MM.1S (cell line): ENCODE measurements at regions not wholly inside any gene's neighbourhood (a gene's known extent, or its start where the extent isn't known, plus 50 kb on each side); places are given as distances from the start of the nearest gene placed in this dataset.

Experiments used
- DNase-seq: peaks from one replicate; pipeline ENCODE4 v3.0.0-alpha.2; 2015
- H2AFZ ChIP-seq: fragments of 300-600 bp; sonication (generic); 2 replicates; pipeline ENCODE4 v1.6.0; 2016; ENCODE audit warnings: antibody characterized with exemption, low read length
- H3F3A ChIP-seq: fragments of 300-600 bp; sonication (generic); 2 replicates; pipeline ENCODE4 v1.6.1; 2016; ENCODE audit warnings: mild to moderate bottlenecking, antibody characterized with exemption, low read length, moderate library complexity, mixed read lengths; ENCODE audit not compliant: insufficient read depth
- H3K27ac ChIP-seq: fragments of 300-600 bp; sonication (generic); 2 replicates; pipeline ENCODE4 v1.5.1; 2016; ENCODE audit warnings: mild to moderate bottlenecking, low read length
- H3K27me3 ChIP-seq: fragments of 300-600 bp; sonication (generic); replicated peaks from 2 replicates; pipeline ENCODE4 v1.6.0; 2016; ENCODE audit warnings: low read length; ENCODE audit not compliant: insufficient read depth
- H3K36me3 ChIP-seq: fragments of 300-600 bp; sonication (generic); replicated peaks from 2 replicates; pipeline ENCODE4 v1.6.1; 2016; ENCODE audit warnings: mild to moderate bottlenecking, low read length, mixed read lengths; ENCODE audit not compliant: insufficient read depth
- H3K4me1 ChIP-seq: fragments of 300-600 bp; sonication (generic); 2 replicates; pipeline ENCODE4 v1.6.1; 2016; ENCODE audit warnings: low read length, mixed read lengths
- H3K4me2 ChIP-seq: fragments of 300-600 bp; sonication (generic); 2 replicates; pipeline ENCODE4 v1.6.0; 2016; ENCODE audit warnings: low read depth, low read length
- H3K4me3 ChIP-seq: fragments of 300-600 bp; sonication (generic); 2 replicates; pipeline ENCODE4 v1.5.1; 2016; ENCODE audit warnings: low read length, mixed read lengths
- H3K79me2 ChIP-seq: fragments of 300-600 bp; sonication (generic); 2 replicates; pipeline ENCODE4 v1.6.1; 2016; ENCODE audit warnings: mixed run types, low read length, mixed read lengths
- H3K9ac ChIP-seq: fragments of 300-600 bp; sonication (generic); 2 replicates; pipeline ENCODE4 v1.6.1; 2016; ENCODE audit warnings: low read length, mixed read lengths
- H3K9me2 ChIP-seq: fragments of 300-600 bp; sonication (generic); replicated peaks from 2 replicates; pipeline ENCODE4 v1.6.1; 2016; ENCODE audit warnings: mild to moderate bottlenecking, low read length, mixed read lengths; ENCODE audit not compliant: insufficient read depth
- H3K9me3 ChIP-seq: fragments of 300-600 bp; sonication (generic); replicated peaks from 2 replicates; pipeline ENCODE4 v1.6.1; 2016; ENCODE audit warnings: mild to moderate bottlenecking, low read length, mixed read lengths; ENCODE audit not compliant: insufficient read depth
- H4K20me1 ChIP-seq: fragments of 300-600 bp; sonication (generic); 2 replicates; pipeline ENCODE4 v1.6.1; 2016; ENCODE audit warnings: mild to moderate bottlenecking, low read length, moderate library complexity, mixed read lengths; ENCODE audit not compliant: insufficient read depth
- CTCF ChIP-seq: fragments of 300-600 bp; sonication (generic); IDR thresholded peaks from 2 replicates; pipeline ENCODE4 v1.5.1; 2016; ENCODE audit warnings: antibody characterized with exemption, low read length, mixed read lengths
- EZH2 ChIP-seq: fragments of 300-600 bp; sonication (generic); optimal IDR thresholded peaks from 2 replicates; pipeline ENCODE3; 2017; ENCODE audit warnings: low read depth, mild to moderate bottlenecking, antibody characterized with exemption, low read length, mixed read lengths
- EZH2phosphoT487 ChIP-seq: fragments of 300-600 bp; sonication (generic); IDR thresholded peaks from 2 replicates; pipeline ENCODE4 v1.6.1; 2018; ENCODE audit warnings: antibody characterized with exemption, low read length

DNA sequence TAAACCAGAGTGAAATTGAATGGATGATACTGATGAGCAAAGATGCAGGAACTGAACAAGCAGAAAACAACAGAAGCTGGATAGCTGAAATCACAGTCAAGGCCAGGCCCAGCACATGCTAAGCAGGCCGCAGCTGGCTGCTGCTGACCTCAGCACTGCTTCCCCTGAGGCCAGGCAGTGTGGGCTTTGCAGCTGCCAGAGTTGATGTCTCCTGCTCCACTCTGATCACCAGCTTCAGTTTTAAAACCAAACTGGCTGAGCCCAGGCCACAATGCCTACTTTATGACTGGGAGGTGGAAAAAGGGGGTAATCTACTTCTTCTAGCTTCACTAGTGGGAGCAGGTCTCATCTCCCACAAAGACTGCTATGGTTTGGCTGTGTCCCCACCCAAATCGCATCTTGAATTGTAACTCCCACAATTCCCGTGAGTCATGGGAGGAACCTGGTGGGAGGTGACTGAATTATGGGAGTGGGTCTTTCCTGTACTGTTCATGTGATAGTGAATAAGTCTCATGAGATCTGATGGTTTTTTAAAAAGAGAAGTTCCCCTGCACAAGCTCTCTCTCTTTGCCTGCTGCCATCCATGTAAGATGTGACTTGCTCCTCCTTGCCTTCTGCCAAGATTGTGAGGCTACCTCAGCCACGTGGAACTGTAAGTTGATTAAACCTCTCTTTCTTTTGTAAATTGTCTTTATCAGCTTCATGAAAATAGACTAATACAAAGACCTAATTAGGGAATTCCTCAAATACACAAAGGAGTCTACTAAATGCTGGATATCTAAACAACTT is 136.4 kb upstream of the ITGB1 start:
- H3K9me3 ChIP-seq: no peaks in the 10 kb centered on the region
- H3K4me3 ChIP-seq: no peak overlapping the region
- H3K4me2 ChIP-seq: no peak overlapping the region
- H3K9ac ChIP-seq: no peak overlapping the region
- no peaks in the 10 kb centered on the region for H4K20me1 ChIP-seq
- H3K36me3 ChIP-seq: no peaks in the 10 kb centered on the region
- no peak for TF ChIP-seq EZH2phosphoT487
- no peak for TF ChIP-seq EZH2
- TF ChIP-seq CTCF: no peak
- H3K4me1 ChIP-seq: peaks cover 14% of the 10 kb centered on the region
- peak; percentile 57 for DNase-seq
- no peak overlapping the region for H2AFZ ChIP-seq
- no peaks in the 10 kb centered on the region for H3K27me3 ChIP-seq
- H3F3A ChIP-seq: no peaks in the 10 kb centered on the region
- H3K27ac ChIP-seq: no peak overlapping the region; the same call in 1 of the 2 replicates
- H3K79me2 ChIP-seq: no peaks in the 10 kb centered on the region
- H3K9me2 ChIP-seq: no peaks in the 10 kb centered on the region

DNA sequence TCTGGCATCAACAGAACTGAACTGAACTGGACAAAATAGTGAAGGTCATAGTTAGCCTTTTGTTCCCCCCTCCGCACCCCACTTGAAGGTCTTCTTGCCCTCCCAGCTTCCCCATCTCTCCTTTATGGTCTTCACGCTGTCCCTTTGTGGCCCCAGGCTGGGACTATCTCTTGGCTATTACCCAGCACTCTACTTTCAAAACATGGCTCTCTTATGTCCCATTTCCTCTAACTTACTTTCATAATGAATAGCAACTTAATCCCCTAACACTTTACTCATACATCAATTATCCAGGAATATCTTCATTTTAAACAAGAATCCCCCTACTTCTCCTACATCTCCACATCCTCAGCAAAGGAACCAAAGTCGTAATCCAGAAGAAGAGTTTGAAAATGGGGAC is 135.3 kb upstream of the ITGB1 start:
- H3K4me3 ChIP-seq: no peak overlapping the region
- no peaks in the 10 kb centered on the region for H4K20me1 ChIP-seq
- no peaks in the 10 kb centered on the region for H3K9me3 ChIP-seq
- H3K27me3 ChIP-seq: no peaks in the 10 kb centered on the region
- no peaks in the 10 kb centered on the region for H3K79me2 ChIP-seq
- H3K4me1 ChIP-seq: peaks cover 14% of the 10 kb centered on the region
- H3K27ac ChIP-seq: no peak overlapping the region
- no peaks in the 10 kb centered on the region for H3K9me2 ChIP-seq
- no peak overlapping the region for H2AFZ ChIP-seq
- no peak overlapping the region for H3K9ac ChIP-seq
- TF ChIP-seq CTCF: no peak
- TF ChIP-seq EZH2phosphoT487: no peak
- DNase-seq: no peak
- H3F3A ChIP-seq: no peaks in the 10 kb centered on the region
- no peak overlapping the region for H3K4me2 ChIP-seq
- no peaks in the 10 kb centered on the region for H3K36me3 ChIP-seq

GRCh38 chr10:33092596-33092995 is 134.6 kb upstream of the ITGB1 start:
- Histone ChIP-seq H3K4me3 (no peak overlapping the region), H3K79me2 (no peaks in the 10 kb centered on the region), H2AFZ (no peak overlapping the region), H4K20me1 (no peaks in the 10 kb centered on the region), H3F3A (no peaks in the 10 kb centered on the region), H3K9me3 (no peaks in the 10 kb centered on the region), H3K27me3 (no peaks in the 10 kb centered on the region), H3K9me2 (no peaks in the 10 kb centered on the region), H3K9ac (no peak overlapping the region), H3K4me1 (peaks cover 14% of the 10 kb centered on the region), H3K27ac (no peak overlapping the region), H3K4me2 (no peak overlapping the region), H3K36me3 (no peaks in the 10 kb centered on the region)
- TF ChIP-seq EZH2 (no peak), EZH2phosphoT487 (no peak), CTCF (no peak)
- no peak for DNase-seq
